HCT116 (cell line): ENCODE measurements at regions not wholly inside any gene's neighbourhood (a gene's known extent, or its start where the extent isn't known, plus 50 kb on each side); places are given as distances from the start of the nearest gene placed in this dataset.

Experiments used
- ATAC-seq: fragments of 200-7000 bp; cut with Tn5 transposase; 2 replicates; pipeline ENCODE4 v1.9.1; 2020; ENCODE audit warnings: mild to moderate bottlenecking, moderate library complexity
- BruUV-seq: library from RNA; stranded (reverse); fragments of 400-500 nt; replicated peaks from 2 replicates; lab custom pipeline; 2021; lab: Mats Ljungman, UMichigan
- CTCF ChIA-PET: fragments of 300-600 bp; sonication (Branson Sonifier 250); formaldehyde crosslinking; loops from one replicate; lab custom pipeline; 2021; ENCODE audit warnings: antibody characterized with exemption; lab: Charles Lee
- POLR2A ChIA-PET: fragments of 300-600, 350-600 bp; sonication (Branson Sonifier 250); formaldehyde crosslinking; loops from one replicate; lab custom pipeline; 2021; ENCODE audit warnings: antibody characterized with exemption; lab: Charles Lee
- RAD21 ChIA-PET, 2 experiments: fragments of 300-600 bp; sonication (Branson Sonifier 250); formaldehyde crosslinking; loops; one replicate each; lab custom pipeline; 2023; ENCODE audit warnings: low total read pairs in 2 of 2; ENCODE audit not compliant: uncharacterized antibody in 2 of 2, unreplicated experiment in 2 of 2, low non-redundant PET in 1 of 2; lab: Charles Lee
- DNase-seq: peaks from one replicate; pipeline ENCODE4 v3.0.0-alpha.2; 2010; ENCODE audit warnings: low read depth, low spot score
- H2AFZ ChIP-seq: fragments of 200-600 bp; shearing (Covaris generic), sonication (generic); 2 replicates; pipeline ENCODE4 v1.6.1; 2017; ENCODE audit warnings: low read depth, mixed run types, mixed read lengths, antibody characterized with exemption, low read length; ENCODE audit not compliant: poor library complexity, severe bottlenecking
- H3K27ac ChIP-seq: 2 replicates; pipeline ENCODE4 v1.5.1; 2012; ENCODE audit warnings: low read depth, low read length
- H3K27me3 ChIP-seq: fragments of 200-600 bp; sonication (generic); 2 replicates; pipeline ENCODE4 v1.6.1; 2016; ENCODE audit warnings: mixed run types, low read length, mixed read lengths; ENCODE audit not compliant: insufficient read depth
- H3K36me3 ChIP-seq, 2 experiments: fragments of 200-500 bp in 1 of 2; fragments of 200-600 bp in 1 of 2; sonication (Bioruptor generic) in 1 of 2; sonication (generic) in 1 of 2; 2 replicates each; pipeline versions ENCODE4 v1.5.1 to v1.6.1; 2014 to 2016; ENCODE audit warnings: low read length in 2 of 2, inconsistent platforms in 1 of 2, mixed read lengths in 1 of 2, mixed run types in 1 of 2; ENCODE audit not compliant: insufficient read depth in 2 of 2, control insufficient read depth in 1 of 2
- H3K4me1 ChIP-seq, 2 experiments: fragments of 200-600 bp in 1 of 2; sonication (generic) in 1 of 2; 2 replicates each; pipeline versions ENCODE4 v1.5.1 to v1.6.1; 2012 to 2017; ENCODE audit warnings: low read length in 2 of 2, inconsistent platforms in 1 of 2, mild to moderate bottlenecking in 1 of 2, mixed read lengths in 1 of 2, mixed run types in 1 of 2, moderate library complexity in 1 of 2; ENCODE audit not compliant: insufficient read depth in 2 of 2, control insufficient read depth in 1 of 2
- H3K4me2 ChIP-seq: fragments of 200-600 bp; sonication (generic); 2 replicates; pipeline ENCODE4 v1.6.1; 2017; ENCODE audit warnings: mixed run types, low read length, mixed read lengths
- H3K4me3 ChIP-seq, 2 experiments: fragments of 200-600 bp in 1 of 2; sonication (generic) in 1 of 2; replicated peaks in 1 of 2; 2 replicates each; pipeline ENCODE4 v1.5.1; 2011 to 2016; ENCODE audit warnings: low read length in 2 of 2, control low read depth in 1 of 2, low read depth in 1 of 2, mild to moderate bottlenecking in 1 of 2, mixed read lengths in 1 of 2, mixed run types in 1 of 2
- H3K79me2 ChIP-seq: fragments of 200-600 bp; sonication (generic); 2 replicates; pipeline ENCODE4 v1.6.1; 2017; ENCODE audit warnings: mild to moderate bottlenecking, mixed run types, low read length, moderate library complexity, mixed read lengths; ENCODE audit not compliant: insufficient read depth
- H3K9ac ChIP-seq: fragments of 200-600 bp; sonication (generic); 2 replicates; pipeline ENCODE4 v1.6.1; 2016; ENCODE audit warnings: low read length, mixed read lengths
- H3K9me2 ChIP-seq: fragments of 200-600 bp; sonication (generic), shearing (Covaris generic); 2 replicates; pipeline ENCODE4 v1.6.1; 2017; ENCODE audit warnings: mixed run types, mild to moderate bottlenecking, moderate library complexity; ENCODE audit not compliant: insufficient read depth
- H3K9me3 ChIP-seq, 2 experiments: fragments of 200-500 bp in 1 of 2; fragments of 200-600 bp in 1 of 2; sonication (Bioruptor generic) in 1 of 2; sonication (generic) in 1 of 2; 2 replicates each; pipeline ENCODE4 v1.6.1; 2014 to 2017; ENCODE audit warnings: low read length in 2 of 2, mixed read lengths in 2 of 2, inconsistent platforms in 1 of 2, low read depth in 1 of 2, mild to moderate bottlenecking in 1 of 2, mixed run types in 1 of 2, moderate library complexity in 1 of 2; ENCODE audit not compliant: control insufficient read depth in 1 of 2, insufficient read depth in 1 of 2
- H4K20me1 ChIP-seq: fragments of 200-600 bp; sonication (generic), shearing (Covaris generic); 2 replicates; pipeline ENCODE4 v1.6.1; 2017; ENCODE audit warnings: mixed run types, mild to moderate bottlenecking, moderate library complexity; ENCODE audit not compliant: insufficient read depth
- ELF1 ChIP-seq: IDR thresholded peaks from 2 replicates; pipeline ENCODE4 v1.6.1; 2012; ENCODE audit warnings: low read depth, borderline replicate concordance
- EZH2 ChIP-seq: fragments of 200-600 bp; sonication (generic); IDR thresholded peaks from 2 replicates; pipeline ENCODE4 v1.6.1; 2017; ENCODE audit warnings: antibody characterized with exemption, mixed run types
- MAX ChIP-seq: IDR thresholded peaks from 2 replicates; pipeline ENCODE4 v1.6.1; 2012
- POLR2AphosphoS5 ChIP-seq: IDR thresholded peaks from 2 replicates; pipeline ENCODE4 v1.6.1; 2011; ENCODE audit warnings: mild to moderate bottlenecking, low read depth, low read length, moderate library complexity
- RAD21 ChIP-seq: IDR thresholded peaks from 2 replicates; pipeline ENCODE4 v1.6.1; 2012; ENCODE audit warnings: low read depth, mild to moderate bottlenecking
- SIN3A ChIP-seq: IDR thresholded peaks from 2 replicates; pipeline ENCODE4 v1.6.1; 2012; ENCODE audit warnings: low read depth
- SP1 ChIP-seq: IDR thresholded peaks from 2 replicates; pipeline ENCODE4 v1.6.1; 2012; ENCODE audit warnings: low read depth
- SRF ChIP-seq: IDR thresholded peaks from 2 replicates; pipeline ENCODE4 v1.6.1; 2012; ENCODE audit warnings: low read depth
- TCF7L2 ChIP-seq: IDR thresholded peaks from 2 replicates; pipeline ENCODE4 v1.7.0; 2011; ENCODE audit warnings: borderline replicate concordance, inconsistent platforms; ENCODE audit not compliant: insufficient read depth, insufficient read length; ENCODE audit errors: extremely low read depth
- ZFX ChIP-seq: fragments of 450-650 bp; IDR thresholded peaks from 2 replicates; pipeline ENCODE4 v1.6.1; 2017
- ZNF274 ChIP-seq: fragments of 200-500 bp; sonication (Bioruptor generic); IDR thresholded peaks from 2 replicates; pipeline ENCODE4 v1.6.1; 2014; ENCODE audit warnings: mild to moderate bottlenecking, low read depth, low read length, inconsistent platforms
- intact Hi-C: fragments of 100-400 bp; cut with micrococcal nuclease; formaldehyde crosslinking; loops from 2 replicates; pipeline ENCODE4 v1.10.0; 2022
- TF ChIP-seq, protein P1 (sequence below): IDR thresholded peaks from 2 replicates; pipeline ENCODE4 v1.6.1; 2012
- TF ChIP-seq, protein P2 (sequence below): IDR thresholded peaks from 2 replicates; pipeline ENCODE4 v1.6.1; 2012; ENCODE audit warnings: low read depth
- TF ChIP-seq, protein P3 (sequence below), 3 experiments: fragments of 200-600 bp in 1 of 3; sonication (generic) in 1 of 3; IDR thresholded peaks in 2 of 3; conservative IDR thresholded peaks in 1 of 3; 2 replicates each; pipeline ENCODE4 v1.5.1; 2012 to 2017; ENCODE audit warnings: low read depth in 2 of 3, low read length in 2 of 3, antibody characterized with exemption in 1 of 3, borderline replicate concordance in 1 of 3, control low read depth in 1 of 3, mild to moderate bottlenecking in 1 of 3, mixed read lengths in 1 of 3, mixed run types in 1 of 3, moderate library complexity in 1 of 3; ENCODE audit not compliant: insufficient read depth in 1 of 3

- DNase-seq (no peak), ATAC-seq (no peak)
- TF ChIP-seq RAD21, result no peak
- TF ChIP-seq EZH2, result no peak
- no peak for TF ChIP-seq SP1
- TF ChIP-seq, protein P1, sequence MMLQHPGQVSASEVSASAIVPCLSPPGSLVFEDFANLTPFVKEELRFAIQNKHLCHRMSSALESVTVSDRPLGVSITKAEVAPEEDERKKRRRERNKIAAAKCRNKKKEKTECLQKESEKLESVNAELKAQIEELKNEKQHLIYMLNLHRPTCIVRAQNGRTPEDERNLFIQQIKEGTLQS, result no peak
- CTCF ChIA-PET, result no interaction called here
- Histone ChIP-seq H3K4me3 (no peak overlapping the region), H3K9me3 (peaks cover 0 to 9% of the 10 kb centered on the region in 2 experiments; a peak in 2 of 4 replicates), H3K27ac (no peak overlapping the region), H3K9ac (no peak overlapping the region), H3K27me3 (no peaks in the 10 kb centered on the region), H3K9me2 (no peaks in the 10 kb centered on the region), H2AFZ (no peak overlapping the region), H3K79me2 (no peaks in the 10 kb centered on the region), H3K4me2 (no peak overlapping the region), H4K20me1 (no peaks in the 10 kb centered on the region), H3K36me3 (no peaks in the 10 kb centered on the region), H3K4me1 (peaks cover 0 to 11% of the 10 kb centered on the region in 2 experiments; a peak in 2 of 4 replicates)
- BruUV-seq, result no TSS peak
- POLR2A ChIA-PET, result no interaction called here
- intact Hi-C loops, result no loop called here
- RAD21 ChIA-PET, result no interaction called here
Observed at GRCh38 chr2:120405759-120406099, 59.8 kb downstream of the INHBB start.

DNA sequence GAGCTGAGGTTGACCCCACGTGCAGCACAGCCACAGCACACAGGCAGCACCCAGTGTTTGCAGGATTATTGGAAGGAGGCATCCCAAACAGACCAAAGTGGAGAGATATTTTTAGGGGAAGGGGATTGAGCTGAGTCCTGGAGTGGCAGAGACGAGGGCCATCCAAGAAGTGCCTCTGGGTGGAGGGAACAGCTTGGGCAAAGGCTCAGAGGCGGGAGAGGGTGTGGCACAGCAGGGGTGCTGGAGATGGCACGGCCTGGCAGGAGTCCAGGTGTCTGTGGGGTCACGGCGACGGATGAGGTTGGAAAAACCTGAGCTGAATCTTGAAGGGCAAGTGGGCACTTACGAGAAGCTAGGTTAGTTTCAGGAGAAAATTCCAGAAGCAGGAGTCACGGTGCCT is 60.6 kb downstream of the INHBB start:
- H3K4me3 ChIP-seq, result no peak overlapping the region
- no peak for ATAC-seq
- no peak overlapping the region for H3K9ac ChIP-seq
- intact Hi-C loops, result no loop called here
- no peak overlapping the region for H3K4me2 ChIP-seq
- H3K27ac ChIP-seq, result no peak overlapping the region
- RAD21 ChIA-PET, result no interaction called here
- H3K4me1 ChIP-seq, result peaks cover 0 to 11% of the 10 kb centered on the region in 2 experiments; a peak in 2 of 4 replicates
- no peaks in the 10 kb centered on the region for H3K36me3 ChIP-seq
- no TSS peak for BruUV-seq
- no peaks in the 10 kb centered on the region for H3K27me3 ChIP-seq
- H3K9me2 ChIP-seq, result no peaks in the 10 kb centered on the region
- no peak overlapping the region for H2AFZ ChIP-seq
- H3K79me2 ChIP-seq, result no peaks in the 10 kb centered on the region
- TF ChIP-seq ELF1 (no peak), ZNF274 (no peak), POLR2AphosphoS5 (no peak), MAX (no peak), RAD21 (no peak), SIN3A (no peak), EZH2 (no peak), SP1 (no peak), TCF7L2 (no peak), SRF (no peak), ZFX (no peak)
- TF ChIP-seq, protein P1, result no peak
- TF ChIP-seq, protein P2, sequence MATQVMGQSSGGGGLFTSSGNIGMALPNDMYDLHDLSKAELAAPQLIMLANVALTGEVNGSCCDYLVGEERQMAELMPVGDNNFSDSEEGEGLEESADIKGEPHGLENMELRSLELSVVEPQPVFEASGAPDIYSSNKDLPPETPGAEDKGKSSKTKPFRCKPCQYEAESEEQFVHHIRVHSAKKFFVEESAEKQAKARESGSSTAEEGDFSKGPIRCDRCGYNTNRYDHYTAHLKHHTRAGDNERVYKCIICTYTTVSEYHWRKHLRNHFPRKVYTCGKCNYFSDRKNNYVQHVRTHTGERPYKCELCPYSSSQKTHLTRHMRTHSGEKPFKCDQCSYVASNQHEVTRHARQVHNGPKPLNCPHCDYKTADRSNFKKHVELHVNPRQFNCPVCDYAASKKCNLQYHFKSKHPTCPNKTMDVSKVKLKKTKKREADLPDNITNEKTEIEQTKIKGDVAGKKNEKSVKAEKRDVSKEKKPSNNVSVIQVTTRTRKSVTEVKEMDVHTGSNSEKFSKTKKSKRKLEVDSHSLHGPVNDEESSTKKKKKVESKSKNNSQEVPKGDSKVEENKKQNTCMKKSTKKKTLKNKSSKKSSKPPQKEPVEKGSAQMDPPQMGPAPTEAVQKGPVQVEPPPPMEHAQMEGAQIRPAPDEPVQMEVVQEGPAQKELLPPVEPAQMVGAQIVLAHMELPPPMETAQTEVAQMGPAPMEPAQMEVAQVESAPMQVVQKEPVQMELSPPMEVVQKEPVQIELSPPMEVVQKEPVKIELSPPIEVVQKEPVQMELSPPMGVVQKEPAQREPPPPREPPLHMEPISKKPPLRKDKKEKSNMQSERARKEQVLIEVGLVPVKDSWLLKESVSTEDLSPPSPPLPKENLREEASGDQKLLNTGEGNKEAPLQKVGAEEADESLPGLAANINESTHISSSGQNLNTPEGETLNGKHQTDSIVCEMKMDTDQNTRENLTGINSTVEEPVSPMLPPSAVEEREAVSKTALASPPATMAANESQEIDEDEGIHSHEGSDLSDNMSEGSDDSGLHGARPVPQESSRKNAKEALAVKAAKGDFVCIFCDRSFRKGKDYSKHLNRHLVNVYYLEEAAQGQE, result no peak
- TF ChIP-seq, protein P3, sequence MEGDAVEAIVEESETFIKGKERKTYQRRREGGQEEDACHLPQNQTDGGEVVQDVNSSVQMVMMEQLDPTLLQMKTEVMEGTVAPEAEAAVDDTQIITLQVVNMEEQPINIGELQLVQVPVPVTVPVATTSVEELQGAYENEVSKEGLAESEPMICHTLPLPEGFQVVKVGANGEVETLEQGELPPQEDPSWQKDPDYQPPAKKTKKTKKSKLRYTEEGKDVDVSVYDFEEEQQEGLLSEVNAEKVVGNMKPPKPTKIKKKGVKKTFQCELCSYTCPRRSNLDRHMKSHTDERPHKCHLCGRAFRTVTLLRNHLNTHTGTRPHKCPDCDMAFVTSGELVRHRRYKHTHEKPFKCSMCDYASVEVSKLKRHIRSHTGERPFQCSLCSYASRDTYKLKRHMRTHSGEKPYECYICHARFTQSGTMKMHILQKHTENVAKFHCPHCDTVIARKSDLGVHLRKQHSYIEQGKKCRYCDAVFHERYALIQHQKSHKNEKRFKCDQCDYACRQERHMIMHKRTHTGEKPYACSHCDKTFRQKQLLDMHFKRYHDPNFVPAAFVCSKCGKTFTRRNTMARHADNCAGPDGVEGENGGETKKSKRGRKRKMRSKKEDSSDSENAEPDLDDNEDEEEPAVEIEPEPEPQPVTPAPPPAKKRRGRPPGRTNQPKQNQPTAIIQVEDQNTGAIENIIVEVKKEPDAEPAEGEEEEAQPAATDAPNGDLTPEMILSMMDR (IDR thresholded peaks at IDR 0.05 in 2 of 3, conservative IDR thresholded peaks at IDR 0.05 in 1 of 3; ENCODE audit: borderline replicate concordance in 1 of 3, insufficient read depth in 1 of 3, low read depth in 2 of 3, low read length in 2 of 3), result no peak
- TF ChIP-seq, all 23 proteins: peak for 0
- H3K9me3 ChIP-seq, result peaks cover 0 to 9% of the 10 kb centered on the region in 2 experiments; a peak in 2 of 4 replicates
- POLR2A ChIA-PET, result no interaction called here
- DNase-seq, result no peak
- CTCF ChIA-PET, result no interaction called here
- no peaks in the 10 kb centered on the region for H4K20me1 ChIP-seq
